ENCODE measurements at regions not wholly inside any gene's neighbourhood (a gene's known extent, or its start where the extent isn't known, plus 50 kb on each side); places are given as distances from the start of the nearest gene placed in this dataset.

- TF ChIP-seq CTCF (conservative IDR thresholded peaks at IDR 0.05; ENCODE audit: low read depth, low read length) = no peak
- no peak overlapping the region for H3K4me3 ChIP-seq (ENCODE audit: low read length)
- no peak for DNase-seq (ENCODE audit: low read depth)
These were observed 164.0 kb downstream of the TSHZ3 start for GRCh38 chr19:31185261-31185660.

GRCh38 chr19:31181535-31181934, 167.7 kb downstream of the TSHZ3 start:
- no peak overlapping the region for H3K4me3 ChIP-seq (ENCODE audit: low read length)
- no peak for TF ChIP-seq CTCF (conservative IDR thresholded peaks at IDR 0.05; ENCODE audit: low read depth, low read length)
- DNase-seq (ENCODE audit: low read depth) = no peak

- no peak for DNase-seq (ENCODE audit: low read depth)
- TF ChIP-seq CTCF (conservative IDR thresholded peaks at IDR 0.05; ENCODE audit: low read depth, low read length) = no peak
- no peak overlapping the region for H3K4me3 ChIP-seq (ENCODE audit: low read length)
These were observed 168.3 kb downstream of the TSHZ3 start for GRCh38 chr19:31180907-31181306.

GRCh38 chr19:31179471-31179852, 169.8 kb downstream of the TSHZ3 start:
- no peak for DNase-seq (ENCODE audit: low read depth)
- no peak for TF ChIP-seq CTCF (conservative IDR thresholded peaks at IDR 0.05; ENCODE audit: low read depth, low read length)
- H3K4me3 ChIP-seq (ENCODE audit: low read length) = no peak overlapping the region

GRCh38 chr19:31178833-31179470, 170.3 kb downstream of the TSHZ3 start:
- no peak for TF ChIP-seq CTCF (conservative IDR thresholded peaks at IDR 0.05; ENCODE audit: low read depth, low read length)
- no peak overlapping the region for H3K4me3 ChIP-seq (ENCODE audit: low read length)
- DNase-seq (ENCODE audit: low read depth) = no peak

GRCh38 chr19:31177246-31177645, 172.0 kb downstream of the TSHZ3 start:
- DNase-seq (ENCODE audit: low read depth) = no peak
- TF ChIP-seq CTCF (conservative IDR thresholded peaks at IDR 0.05; ENCODE audit: low read depth, low read length) = no peak
- H3K4me3 ChIP-seq (ENCODE audit: low read length) = no peak overlapping the region

- H3K4me3 ChIP-seq (ENCODE audit: low read length) = no peak overlapping the region
- DNase-seq (ENCODE audit: low read depth) = no peak
- no peak for TF ChIP-seq CTCF (conservative IDR thresholded peaks at IDR 0.05; ENCODE audit: low read depth, low read length)
These were observed 173.5 kb downstream of the TSHZ3 start for GRCh38 chr19:31175564-31176348.
